K562 (cell line): ENCODE measurements at regions not wholly inside any gene's neighbourhood (a gene's known extent, or its start where the extent isn't known, plus 50 kb on each side); places are given as distances from the start of the nearest gene placed in this dataset.
A peak's percentile ranks its signal among the peaks of the same experiment; 100 is the strongest.
"Not testable (repeated sequence)": the region's sequence is repeated elsewhere in the genome, so short reads cannot be mapped to it uniquely, and the experiment has no call there.

Source experiments
- ATAC-seq: fragments of 200-7000 bp; cut with Tn5 transposase; 3 replicates; pipeline ENCODE4 v1.9.1; 2020; ENCODE audit warnings: moderate library complexity
- BruUV-seq: library from RNA; stranded (reverse); fragments of 400-500 nt; replicated peaks from 2 replicates; lab custom pipeline; 2021; lab: Mats Ljungman, UMichigan
- CTCF ChIA-PET: fragments of 300-600 bp; formaldehyde crosslinking; extraction: SDS; loops from one replicate; lab custom pipeline; 2021; ENCODE audit warnings: low intra/inter-chr PET ratio; lab: Yijun Ruan, JAX
- POLR2A ChIA-PET: fragments of 300-600, 350-650 bp; sonication (Branson Sonifier 250); formaldehyde crosslinking; extraction: SDS; loops from one replicate; lab custom pipeline; 2021; ENCODE audit warnings: antibody characterized with exemption, inconsistent platforms; lab: Yijun Ruan, JAX
- DNase-seq, 4 experiments: peaks; one replicate each; pipeline versions ENCODE4 v3.0.0 to v3.0.0-alpha.2; 2011 to 2018; ENCODE audit warnings: low spot score in 3 of 4, mixed read lengths in 3 of 4; ENCODE audit errors: extremely low read depth in 1 of 4
- FAIRE-seq: peaks from 2 replicates; lab custom pipeline; 2011; peaks lifted over from hg19 to GRCh38; lab: Jason Lieb, UNC
- H2AFZ ChIP-seq: 2 replicates; pipeline ENCODE4 v1.6.0; 2011; ENCODE audit warnings: low read depth, low read length, control low read depth, inconsistent platforms
- H3K27ac ChIP-seq: fragments of 200-600 bp; 3 replicates; pipeline ENCODE4 v1.8.0; 2011; ENCODE audit warnings: low read depth, mild to moderate bottlenecking, control low read depth, inconsistent platforms, low read length, moderate library complexity, mixed read lengths; ENCODE audit errors: extremely low read depth
- H3K27me3 ChIP-seq, 2 experiments: fragments of 300-600 bp in 1 of 2; 2 replicates in 1 of 2; 3 replicates in 1 of 2; pipeline versions ENCODE4 v1.6.0 to v1.8.0; 2011; ENCODE audit warnings: inconsistent platforms in 2 of 2, low read length in 2 of 2, mild to moderate bottlenecking in 1 of 2, mixed read lengths in 1 of 2, moderate library complexity in 1 of 2; ENCODE audit not compliant: control insufficient read depth in 2 of 2, insufficient read depth in 2 of 2
- H3K36me3 ChIP-seq: fragments of 300-600 bp; 3 replicates; pipeline ENCODE4 v1.8.0; 2011; ENCODE audit warnings: mild to moderate bottlenecking, low read length, inconsistent platforms; ENCODE audit not compliant: control insufficient read depth, insufficient read depth
- H3K4me1 ChIP-seq, 2 experiments: fragments of 200-600 bp in 1 of 2; replicated peaks in 1 of 2; 2 replicates in 1 of 2; 3 replicates in 1 of 2; pipeline versions ENCODE4 v1.5.1 to v1.8.0; 2011; ENCODE audit warnings: inconsistent platforms in 2 of 2, low read length in 2 of 2, mild to moderate bottlenecking in 1 of 2, mixed read lengths in 1 of 2, moderate library complexity in 1 of 2; ENCODE audit not compliant: control insufficient read depth in 2 of 2, insufficient read depth in 2 of 2
- H3K4me2 ChIP-seq: 2 replicates; pipeline ENCODE4 v1.6.1; 2011; ENCODE audit warnings: low read length, control low read depth, inconsistent platforms, mixed read lengths; ENCODE audit not compliant: insufficient read depth
- H3K4me3 ChIP-seq: fragments of 200-600 bp; sonication (generic), shearing (Covaris generic); 2 replicates; pipeline ENCODE4 v1.5.1; 2016; ENCODE audit warnings: control low read depth, inconsistent platforms
- H3K79me2 ChIP-seq: fragments of 200-600 bp; 3 replicates; pipeline ENCODE4 v1.8.0; 2011; ENCODE audit warnings: low read length, inconsistent platforms; ENCODE audit not compliant: control insufficient read depth, insufficient read depth
- H3K9ac ChIP-seq, 2 experiments: 2 replicates each; pipeline versions ENCODE4 v1.6.0 to v1.6.1; 2011; ENCODE audit warnings: low read depth in 2 of 2, low read length in 2 of 2, control low read depth in 1 of 2, inconsistent platforms in 1 of 2, mild to moderate bottlenecking in 1 of 2, mixed read lengths in 1 of 2; ENCODE audit not compliant: insufficient read depth in 1 of 2
- H3K9me1 ChIP-seq: one replicate; pipeline ENCODE4 v1.6.0; 2011; ENCODE audit warnings: inconsistent platforms, mild to moderate bottlenecking, low read length, moderate library complexity; ENCODE audit not compliant: control insufficient read depth, insufficient read depth
- H3K9me3 ChIP-seq: replicated peaks from 2 replicates; pipeline ENCODE4 v1.5.1; 2011; ENCODE audit warnings: low read depth, low read length, inconsistent platforms; ENCODE audit not compliant: control insufficient read depth, insufficient read depth
- H4K20me1 ChIP-seq: replicated peaks from 2 replicates; pipeline ENCODE4 v1.6.1; 2011; ENCODE audit warnings: low read length, inconsistent platforms, mixed read lengths; ENCODE audit not compliant: control insufficient read depth, insufficient read depth
- ARID1B ChIP-seq: fragments of 450-650 bp; IDR thresholded peaks from 2 replicates; pipeline ENCODE4 v1.6.1; 2016; ENCODE audit warnings: antibody characterized with exemption, mild to moderate bottlenecking, inconsistent platforms
- CBFA2T2 ChIP-seq: fragments of 450-650 bp; conservative IDR thresholded peaks from 2 replicates; pipeline ENCODE4 v1.6.1; 2017; ENCODE audit warnings: mild to moderate bottlenecking
- CBFA2T3 ChIP-seq: fragments of 450-650 bp; IDR thresholded peaks from 2 replicates; pipeline ENCODE4 v1.6.1; 2017
- EP300 ChIP-seq: IDR thresholded peaks from 2 replicates; pipeline ENCODE4 v1.6.1; 2012; ENCODE audit warnings: low read length, improper control_type of control experiment
- HDAC1 ChIP-seq, 2 experiments: fragments of 450-650 bp; IDR thresholded peaks; 2 replicates each; pipeline ENCODE4 v1.6.1; 2016 to 2017; ENCODE audit warnings: inconsistent platforms in 1 of 2, mild to moderate bottlenecking in 1 of 2, moderate library complexity in 1 of 2
- HDAC2 ChIP-seq: fragments of 450-650 bp; IDR thresholded peaks from 2 replicates; pipeline ENCODE4 v1.6.1; 2016; ENCODE audit warnings: mild to moderate bottlenecking
- KDM1A ChIP-seq, 2 experiments: fragments of 450-650 bp; IDR thresholded peaks; 2 replicates each; pipeline ENCODE4 v1.6.1; 2016; ENCODE audit warnings: mild to moderate bottlenecking in 2 of 2
- MTA2 ChIP-seq: fragments of 450-650 bp; IDR thresholded peaks from 2 replicates; pipeline ENCODE4 v1.6.1; 2016; ENCODE audit warnings: low read depth
- NCOR1 ChIP-seq: fragments of 450-650 bp; IDR thresholded peaks from 2 replicates; pipeline ENCODE4 v1.6.1; 2016; ENCODE audit warnings: mild to moderate bottlenecking, moderate library complexity
- NFIC ChIP-seq: fragments of 450-650 bp; IDR thresholded peaks from 2 replicates; pipeline ENCODE4 v1.6.1; 2017; ENCODE audit warnings: mild to moderate bottlenecking, inconsistent platforms
- NR2C1 ChIP-seq, 2 experiments: fragments of 450-650 bp; IDR thresholded peaks; 2 replicates each; pipeline ENCODE4 v1.6.1; 2017; ENCODE audit warnings: mild to moderate bottlenecking in 2 of 2, antibody characterized with exemption in 1 of 2, inconsistent platforms in 1 of 2, missing compliant biosample characterization in 1 of 2, missing genetic modification characterization in 1 of 2
- SMAD4 ChIP-seq: fragments of 250-450 bp; sonication (Bioruptor Pico); conservative IDR thresholded peaks from 2 replicates; pipeline ENCODE4 v1.8.0; 2021; ENCODE audit warnings: inconsistent platforms, mild to moderate bottlenecking, moderate library complexity
- SMARCA4 ChIP-seq: fragments of 450-650 bp; IDR thresholded peaks from 2 replicates; pipeline ENCODE4 v1.6.1; 2016
- SOX6 ChIP-seq: fragments of 450-650 bp; IDR thresholded peaks from 2 replicates; pipeline ENCODE4 v1.6.1; 2014; ENCODE audit warnings: mild to moderate bottlenecking
- TAL1 ChIP-seq: fragments of 450-650 bp; IDR thresholded peaks from 2 replicates; pipeline ENCODE4 v1.6.1; 2016; ENCODE audit warnings: mild to moderate bottlenecking
- TCF3 ChIP-seq: sonication (generic); formaldehyde crosslinking; IDR thresholded peaks from 2 replicates; pipeline ENCODE4 v1.4.0; 2020; ENCODE audit warnings: mild to moderate bottlenecking, missing genetic modification reagents
- TEAD4 ChIP-seq, 2 experiments: sonication (generic) in 1 of 2; formaldehyde crosslinking in 1 of 2; IDR thresholded peaks; 2 replicates each; pipeline versions ENCODE4 v1.6.1 to v1.8.0; 2012 to 2022; ENCODE audit warnings: borderline replicate concordance in 1 of 2, inconsistent platforms in 1 of 2, low read length in 1 of 2, mild to moderate bottlenecking in 1 of 2, missing genetic modification reagents in 1 of 2
- TRIM24 ChIP-seq, 2 experiments: fragments of 450-650 bp; IDR thresholded peaks; 2 replicates each; pipeline ENCODE4 v1.6.1; 2016
- ZNF707 ChIP-seq: fragments of 250-450 bp; sonication (Bioruptor Pico); conservative IDR thresholded peaks from 2 replicates; pipeline ENCODE4 v1.8.0; 2022; ENCODE audit warnings: inconsistent platforms, mild to moderate bottlenecking, moderate library complexity
- WGBS: fragments of 100-300 bp; shearing (Covaris generic); methylation state at CpG from one replicate; pipeline ENCODE4 v1.1.6; 2016; ENCODE audit warnings: low coverage, mixed read lengths; ENCODE audit not compliant: insufficient coverage; ENCODE audit errors: missing lambda C conversion rate; 5-methylcytosine and 5-hydroxymethylcytosine counted together
- in situ Hi-C: fragments of 300-500 bp; cut with MboI; formaldehyde crosslinking; loops from 4 replicates; pipeline ENCODE4 v1.15.0; 2018; ENCODE audit warnings: inconsistent platforms, mixed read lengths
- intact Hi-C: fragments of 100-400 bp; cut with micrococcal nuclease; formaldehyde crosslinking; loops from 2 replicates; pipeline ENCODE4 v1.14.2; 2022

DNA sequence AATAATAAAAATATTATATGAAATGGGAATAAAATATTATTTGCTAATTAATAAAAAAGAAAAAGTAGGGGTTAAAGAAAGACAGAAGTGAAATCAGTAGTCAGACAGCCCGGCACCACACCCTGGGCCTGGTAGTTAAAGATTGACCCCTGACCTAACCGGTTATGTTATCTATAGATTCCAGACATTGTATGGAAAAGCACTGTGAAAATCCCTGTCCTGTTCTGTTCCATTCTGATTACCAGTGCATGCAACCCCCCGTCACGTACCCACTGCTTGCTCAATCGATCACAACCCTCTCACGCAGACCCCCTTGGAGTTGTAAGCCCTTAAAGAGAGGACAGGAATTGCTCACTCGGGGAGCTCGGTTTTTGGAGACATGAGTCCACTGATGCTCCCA lies 101.9 kb upstream of the ZKSCAN2 start:
- CTCF ChIA-PET; BruUV-seq; H3K79me2 ChIP-seq; H4K20me1 ChIP-seq; DNase-seq; FAIRE-seq; H3K9me3 ChIP-seq; H3K4me3 ChIP-seq; intact Hi-C loops; H3K27me3 ChIP-seq; TF ChIP-seq TEAD4 (CRISPR knock-in tag; IDR thresholded peaks at IDR 0.05; ENCODE audit: borderline replicate concordance): not testable (repeated sequence)
- TF ChIP-seq EP300 (0 out of 2 replicates have a peak, but pooled peaks have one; percentile 5), TCF3 (CRISPR knock-in tag) (peak; percentile 66), NR2C1 (IDR thresholded peaks at IDR 0.05) (peak; percentile 73; the same call in 1 of the 2 replicates), NR2C1 (tag; IDR thresholded peaks at IDR 0.05) (peak; percentile 81), NCOR1 (peak; percentile 71), CBFA2T2 (peak; percentile 84), HDAC2 (0 out of 2 replicates have a peak, but pooled peaks have one; percentile 31), SMAD4 (peak; percentile 38; the same call in 1 of the 2 replicates), TAL1 (peak; percentile 87), KDM1A (IDR thresholded peaks at IDR 0.05) (peak; percentile 74 to 87), ARID1B (peak; percentile 83), CBFA2T3 (peak; percentile 88), SMARCA4 (0 out of 2 replicates have a peak, but pooled peaks have one; percentile 21), TRIM24 (IDR thresholded peaks at IDR 0.05) (peak; percentile 59 to 77; a peak in 3 of 4 replicates), NFIC (0 out of 2 replicates have a peak, but pooled peaks have one; percentile 16), ZNF707 (CRISPR knock-in tag) (peak; percentile 57), HDAC1 (IDR thresholded peaks at IDR 0.05) (peak in 1 of 2 experiments; percentile 51; a peak in 1 of 4 replicates), TEAD4 (IDR thresholded peaks at IDR 0.05; ENCODE audit: low read length) (peak; percentile 52), MTA2 (peak; percentile 76), SOX6 (peak; percentile 41; the same call in 1 of the 2 replicates)
- TF ChIP-seq, all 486 proteins: peak for 19; not testable (repeated sequence) for 467
- H3K4me2 ChIP-seq, H3K9ac ChIP-seq, H3K4me1 ChIP-seq, POLR2A ChIA-PET, H3K36me3 ChIP-seq, H3K9me1 ChIP-seq, H3K27ac ChIP-seq, ATAC-seq, H2AFZ ChIP-seq, in situ Hi-C loops: not testable (repeated sequence)
- under 1% methylated on average over 8 of the region's 8 CpGs for WGBS
